ENCODE measurements at regions not wholly inside any gene's neighbourhood (a gene's known extent, or its start where the extent isn't known, plus 50 kb on each side); places are given as distances from the start of the nearest gene placed in this dataset.
A peak's percentile ranks its signal among the peaks of the same experiment; 100 is the strongest.

- ChIA-PET POLR2A (ENCODE audit: partially characterized antibody) (no interaction called here), CTCF (ENCODE audit: partially characterized antibody) (interaction anchor here (1.7 kb wide), 1 partner anchor 26 kb away, joined by 5 read pairs; no protein-coding TSS in a partner anchor)
- Histone ChIP-seq H2BK120ac (replicated peaks; ENCODE audit: low read depth, low read length) (no peak overlapping the region), H3K79me2 (ENCODE audit: control insufficient read depth in 1 of 2, insufficient read depth in 2 of 2, low read length in 2 of 2) (no peaks in the 10 kb centered on the region), H3K14ac (ENCODE audit: insufficient read length) (no peak overlapping the region), H3K56ac (replicated peaks; ENCODE audit: insufficient read length, low read depth, low read length) (no peak overlapping the region), H2BK12ac (ENCODE audit: low read depth, low read length) (no peak overlapping the region), H3K9me3 (ENCODE audit: insufficient read depth in 2 of 2, low read depth in 1 of 2, low read length in 1 of 2) (no peaks in the 10 kb centered on the region), H3K23me2 (ENCODE audit: low read depth, low read length) (no peaks in the 10 kb centered on the region), H3K4ac (replicated peaks; ENCODE audit: insufficient read length, low read depth, low read length) (no peak overlapping the region), H3K27ac (ENCODE audit: low read depth, low read length) (no peak overlapping the region), H3K23ac (ENCODE audit: insufficient read length) (no peak overlapping the region), H3K9ac (replicated peaks in 1 of 4; ENCODE audit: extremely low read depth in 1 of 4, low read depth in 3 of 4, low read length in 3 of 4) (no peak overlapping the region), H3K18ac (ENCODE audit: extremely low read depth, low read length) (no peak overlapping the region), H3K36me3 (ENCODE audit: control insufficient read depth in 2 of 4, insufficient read depth in 4 of 4, low read length in 3 of 4) (no peaks in the 10 kb centered on the region), H2AFZ (ENCODE audit: low read length) (no peak overlapping the region; the same call in 1 of the 2 replicates), H3K27me3 (replicated peaks in 1 of 4; ENCODE audit: control insufficient read depth in 3 of 4, extremely low read depth in 1 of 4, insufficient read depth in 3 of 4, low read length in 3 of 4) (no peaks in the 10 kb centered on the region), H3K79me1 (ENCODE audit: low read depth, low read length) (no peaks in the 10 kb centered on the region), H4K20me1 (replicated peaks in 1 of 2; ENCODE audit: control insufficient read depth in 1 of 2, insufficient read depth in 2 of 2, low read length in 2 of 2) (no peaks in the 10 kb centered on the region), H4K8ac (ENCODE audit: extremely low read depth, insufficient read depth, low read length) (no peak overlapping the region), H2BK15ac (ENCODE audit: low read length) (no peak overlapping the region), H2AK5ac (ENCODE audit: low read depth, low read length) (no peak overlapping the region), H3K4me3 (ENCODE audit: extremely low read depth in 1 of 4, insufficient read depth in 2 of 4, low read depth in 3 of 4, low read length in 4 of 4) (no peak overlapping the region), H4K5ac (ENCODE audit: insufficient read length, low read depth, low read length) (no peak overlapping the region), H4K91ac (replicated peaks; ENCODE audit: insufficient read length, low read length) (no peak overlapping the region), H2BK20ac (ENCODE audit: low read length) (0 out of 2 replicates have a peak overlapping the region, but pooled peaks have one; percentile 16), H3K4me2 (ENCODE audit: insufficient read depth in 1 of 2, low read depth in 2 of 2, low read length in 2 of 2) (no peak overlapping the region), H3K4me1 (replicated peaks in 1 of 4; ENCODE audit: control insufficient read depth in 3 of 4, insufficient read depth in 4 of 4, low read length in 3 of 4) (peaks cover 0 to 7% (median 5%) of the 10 kb centered on the region in 4 experiments; a peak in 3 of 7 replicates), H2BK5ac (ENCODE audit: low read depth, low read length) (no peak overlapping the region)
- TF ChIP-seq BACH1 (IDR thresholded peaks at IDR 0.05; ENCODE audit: low read length) (no peak), SP4 (IDR thresholded peaks at IDR 0.05; ENCODE audit: low read length) (no peak), CBX5 (IDR thresholded peaks at IDR 0.05; ENCODE audit: low read depth, low read length) (no peak), SIRT6 (IDR thresholded peaks at IDR 0.05; ENCODE audit: low read length) (no peak), TEAD4 (IDR thresholded peaks at IDR 0.05; ENCODE audit: low read depth, low read length) (no peak), TBP (IDR thresholded peaks at IDR 0.05; ENCODE audit: low read depth, low read length) (no peak), PHF8 (conservative IDR thresholded peaks at IDR 0.05; ENCODE audit: low read depth, low read length) (no peak)
- TF ChIP-seq, protein P1, sequence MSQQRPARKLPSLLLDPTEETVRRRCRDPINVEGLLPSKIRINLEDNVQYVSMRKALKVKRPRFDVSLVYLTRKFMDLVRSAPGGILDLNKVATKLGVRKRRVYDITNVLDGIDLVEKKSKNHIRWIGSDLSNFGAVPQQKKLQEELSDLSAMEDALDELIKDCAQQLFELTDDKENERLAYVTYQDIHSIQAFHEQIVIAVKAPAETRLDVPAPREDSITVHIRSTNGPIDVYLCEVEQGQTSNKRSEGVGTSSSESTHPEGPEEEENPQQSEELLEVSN (IDR thresholded peaks at IDR 0.05): no peak
- FAIRE-seq (no peak), DNase-seq (ENCODE audit: low read depth in 1 of 2, low spot score in 2 of 2) (no peak)
- 63% methylated on average over 2 of the region's 2 CpGs; no CpG with 5 or more reads in 1 of the 2 experiments for WGBS, 2 experiments (ENCODE audit: extremely low coverage in 1 of 2, insufficient coverage in 1 of 2, insufficient read length in 1 of 2, insufficient replicate concordance in 2 of 2, low coverage in 1 of 2, low lambda C conversion rate in 2 of 2, missing lambda C conversion rate in 1 of 2)
Measured at GRCh38 chr9:78985084-78985738, 586.6 kb upstream of the TLE4 start.
